ENCODE measurements at regions not wholly inside any gene's neighbourhood (a gene's known extent, or its start where the extent isn't known, plus 50 kb on each side); places are given as distances from the start of the nearest gene placed in this dataset.
"Not testable (repeated sequence)": the region's sequence is repeated elsewhere in the genome, so short reads cannot be mapped to it uniquely, and the experiment has no call there.

- Mint-ChIP-seq H3K4me3 (no peak overlapping the region), H3K4me1 (no peaks in the 10 kb centered on the region), H3K36me3 (no peaks in the 10 kb centered on the region), H3K27me3 (peaks cover 1% of the 10 kb centered on the region), H3K27ac (no peak overlapping the region), H3K9me3 (no peaks in the 10 kb centered on the region)
Measured at GRCh38 chr2:57677296-57677695, 369.3 kb upstream of the VRK2 start.

- Mint-ChIP-seq H3K27me3 (peaks cover 3% of the 10 kb centered on the region), H3K27ac (no peak overlapping the region), H3K36me3 (no peaks in the 10 kb centered on the region), H3K4me3 (no peak overlapping the region), H3K4me1 (no peaks in the 10 kb centered on the region), H3K9me3 (peaks cover 6% of the 10 kb centered on the region)
Measured at GRCh38 chr2:57681650-57682049, 365.0 kb upstream of the VRK2 start.

DNA sequence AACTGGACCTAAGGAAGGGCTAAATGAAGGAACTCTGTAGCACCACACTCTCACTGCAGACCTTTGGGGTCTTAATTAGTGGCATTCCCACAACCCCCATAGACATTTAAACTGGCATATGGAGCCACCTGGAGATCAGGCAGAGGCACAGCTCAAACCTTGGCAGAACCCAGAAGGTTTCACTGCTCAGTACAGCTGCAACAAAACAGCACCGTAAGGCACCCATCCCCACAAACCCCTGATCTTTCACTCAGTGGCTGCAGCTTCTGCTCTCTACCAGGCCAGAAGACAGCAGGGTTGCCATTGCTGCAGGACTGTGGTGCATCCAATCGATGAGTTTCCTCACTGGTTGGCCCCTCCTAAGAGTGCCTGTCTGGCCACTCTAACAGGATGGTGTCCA lies 361.6 kb upstream of the VRK2 start:
- Mint-ChIP-seq H3K4me3 (no peak overlapping the region), H3K36me3 (peaks cover 1% of the 10 kb centered on the region), H3K27ac (no peak overlapping the region), H3K4me1 (no peaks in the 10 kb centered on the region), H3K9me3 (peaks cover 31% of the 10 kb centered on the region), H3K27me3 (peaks cover 3% of the 10 kb centered on the region)

GRCh38 chr2:57692395-57692794 lies 354.2 kb upstream of the VRK2 start:
- Mint-ChIP-seq H3K4me1 (no peaks in the 10 kb centered on the region), H3K27me3 (no peaks in the 10 kb centered on the region), H3K4me3 (no peak overlapping the region), H3K9me3 (peaks cover 26% of the 10 kb centered on the region), H3K36me3 (peaks cover 1% of the 10 kb centered on the region), H3K27ac (no peak overlapping the region)

DNA sequence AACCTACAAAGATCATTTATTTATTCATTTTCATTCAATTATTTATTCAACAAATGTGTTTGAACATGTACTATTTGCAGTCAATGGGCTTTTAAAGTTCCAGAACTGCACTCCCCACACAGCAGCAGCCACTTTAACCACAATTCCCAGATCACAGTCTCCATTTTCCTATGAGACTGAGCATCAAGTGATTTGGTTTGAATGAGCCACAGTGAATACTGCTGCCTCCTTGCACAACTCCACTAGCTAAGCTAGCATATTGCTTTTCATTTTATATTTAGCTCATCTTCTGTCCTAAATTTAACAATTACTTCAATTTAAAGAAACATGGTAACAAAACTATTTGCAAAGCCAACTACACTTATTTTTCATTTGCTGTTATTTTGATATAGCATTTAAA lies 353.4 kb upstream of the VRK2 start:
- no peak overlapping the region for H3K27ac Mint-ChIP-seq
- no peaks in the 10 kb centered on the region for H3K27me3 Mint-ChIP-seq
- no peak overlapping the region for H3K4me3 Mint-ChIP-seq
- H3K9me3 Mint-ChIP-seq = peaks cover 26% of the 10 kb centered on the region
- H3K36me3 Mint-ChIP-seq = peaks cover 1% of the 10 kb centered on the region
- no peaks in the 10 kb centered on the region for H3K4me1 Mint-ChIP-seq

- Mint-ChIP-seq H3K9me3 (peaks cover 20% of the 10 kb centered on the region), H3K27me3 (no peaks in the 10 kb centered on the region), H3K4me3 (no peak overlapping the region), H3K27ac (no peak overlapping the region), H3K4me1 (no peaks in the 10 kb centered on the region), H3K36me3 (peaks cover 1% of the 10 kb centered on the region)
Measured at GRCh38 chr2:57693965-57694364, 352.6 kb upstream of the VRK2 start.

- H3K36me3 Mint-ChIP-seq = no peaks in the 10 kb centered on the region
- no peaks in the 10 kb centered on the region for H3K4me1 Mint-ChIP-seq
- H3K27ac Mint-ChIP-seq = no peak overlapping the region
- H3K27me3 Mint-ChIP-seq = no peaks in the 10 kb centered on the region
- no peak overlapping the region for H3K4me3 Mint-ChIP-seq
- peaks cover 4% of the 10 kb centered on the region for H3K9me3 Mint-ChIP-seq
Measured at GRCh38 chr2:57696016-57696415, 350.6 kb upstream of the VRK2 start.

DNA sequence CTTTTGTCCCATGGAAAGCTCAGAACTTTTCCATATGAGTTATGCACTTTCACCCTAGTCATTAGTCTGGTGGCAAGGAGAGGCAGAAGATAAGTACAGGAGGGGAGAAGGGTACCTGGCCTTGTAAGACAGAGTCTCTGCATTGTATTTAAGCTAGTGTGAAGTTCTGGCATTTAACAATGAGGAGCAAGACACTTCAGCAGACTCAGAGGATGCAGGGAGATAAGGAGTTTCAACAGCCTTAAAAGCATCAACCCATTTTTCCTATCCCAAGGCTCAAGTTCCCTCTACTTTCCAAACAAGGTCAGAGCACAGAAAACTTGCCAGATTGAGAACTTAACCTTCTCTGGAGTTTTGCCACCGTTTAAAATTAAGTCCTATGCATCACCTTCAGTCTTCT lies 348.2 kb upstream of the VRK2 start:
- Mint-ChIP-seq H3K27ac (no peak overlapping the region), H3K4me3 (no peak overlapping the region), H3K27me3 (no peaks in the 10 kb centered on the region)

DNA sequence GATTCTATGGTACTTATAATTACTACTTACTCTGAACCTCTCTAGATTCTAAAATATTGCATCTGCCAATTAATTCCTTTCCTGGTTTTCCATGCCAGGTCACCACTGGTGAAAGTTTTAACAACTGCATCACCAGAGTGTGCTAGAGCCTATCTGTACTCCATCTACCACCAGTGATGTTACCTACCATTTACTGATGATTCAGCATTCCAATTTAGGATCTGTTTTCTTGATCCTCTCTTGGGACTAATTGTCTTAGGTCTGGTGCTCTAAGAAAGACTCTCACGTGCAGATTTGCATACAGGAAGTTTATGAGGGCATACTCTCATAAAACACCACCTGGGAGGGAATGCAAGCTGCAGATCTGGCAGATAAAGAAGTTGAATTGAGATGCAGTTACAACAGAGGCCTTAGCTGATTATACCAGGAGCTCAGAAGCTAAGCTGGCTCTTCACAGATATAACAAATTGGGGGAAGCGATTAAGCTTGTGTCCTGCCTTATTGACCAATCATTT lies 347.6 kb upstream of the VRK2 start:
- Mint-ChIP-seq H3K27me3 (no peaks in the 10 kb centered on the region), H3K4me1 (no peaks in the 10 kb centered on the region), H3K36me3 (no peaks in the 10 kb centered on the region), H3K4me3 (no peak overlapping the region), H3K9me3 (no peaks in the 10 kb centered on the region), H3K27ac (no peak overlapping the region)

More for the DNA sequence above, 348.2 kb upstream of the VRK2 start:
- Mint-ChIP-seq H3K9me3 (no peaks in the 10 kb centered on the region), H3K36me3 (no peaks in the 10 kb centered on the region), H3K4me1 (no peaks in the 10 kb centered on the region)

DNA sequence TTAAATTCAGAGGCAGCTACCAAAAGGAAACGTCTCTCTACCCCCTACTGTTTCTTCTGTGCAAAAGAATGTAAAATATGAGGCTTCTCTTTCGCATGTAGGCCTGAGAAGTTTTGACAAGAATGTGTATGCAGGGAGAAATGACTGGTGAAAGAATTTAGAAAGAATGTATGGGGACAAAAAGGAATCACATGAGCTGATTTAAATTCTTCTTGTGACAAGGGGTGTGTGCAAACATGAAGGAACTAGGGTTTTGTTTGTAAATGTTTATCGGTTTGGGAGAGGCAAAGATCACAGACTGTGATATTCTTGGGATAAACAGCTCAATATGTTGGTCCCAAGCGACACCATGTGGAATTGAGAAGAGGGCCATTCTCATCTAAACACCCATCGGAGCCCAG lies 345.2 kb upstream of the VRK2 start:
- no peaks in the 10 kb centered on the region for H3K9me3 Mint-ChIP-seq
- no peaks in the 10 kb centered on the region for H3K4me1 Mint-ChIP-seq
- H3K36me3 Mint-ChIP-seq = no peaks in the 10 kb centered on the region
- no peak overlapping the region for H3K27ac Mint-ChIP-seq
- no peak overlapping the region for H3K4me3 Mint-ChIP-seq
- no peaks in the 10 kb centered on the region for H3K27me3 Mint-ChIP-seq

DNA sequence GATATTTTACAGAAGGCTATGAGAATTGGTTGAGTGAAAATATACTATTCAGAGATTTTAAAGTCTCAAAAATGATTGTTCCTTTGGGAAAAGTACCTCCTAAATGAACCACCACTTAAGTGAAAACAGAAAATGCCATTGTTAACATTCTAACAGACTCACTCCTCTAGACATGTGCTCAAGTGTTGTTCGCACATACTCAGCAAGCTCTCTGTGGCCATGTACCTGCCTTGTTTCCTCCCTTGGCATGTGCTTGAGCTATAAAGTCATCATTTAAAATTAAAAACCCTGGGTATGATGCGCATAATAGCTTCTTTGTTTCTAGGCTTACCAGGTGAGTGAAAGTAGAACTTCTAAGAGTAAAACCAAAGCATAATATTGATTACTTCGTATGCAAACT lies 343.2 kb upstream of the VRK2 start:
- H3K27me3 Mint-ChIP-seq = no peaks in the 10 kb centered on the region
- H3K4me3 Mint-ChIP-seq = no peak overlapping the region
- no peaks in the 10 kb centered on the region for H3K36me3 Mint-ChIP-seq
- H3K27ac Mint-ChIP-seq = no peak overlapping the region
- no peaks in the 10 kb centered on the region for H3K4me1 Mint-ChIP-seq
- no peaks in the 10 kb centered on the region for H3K9me3 Mint-ChIP-seq

DNA sequence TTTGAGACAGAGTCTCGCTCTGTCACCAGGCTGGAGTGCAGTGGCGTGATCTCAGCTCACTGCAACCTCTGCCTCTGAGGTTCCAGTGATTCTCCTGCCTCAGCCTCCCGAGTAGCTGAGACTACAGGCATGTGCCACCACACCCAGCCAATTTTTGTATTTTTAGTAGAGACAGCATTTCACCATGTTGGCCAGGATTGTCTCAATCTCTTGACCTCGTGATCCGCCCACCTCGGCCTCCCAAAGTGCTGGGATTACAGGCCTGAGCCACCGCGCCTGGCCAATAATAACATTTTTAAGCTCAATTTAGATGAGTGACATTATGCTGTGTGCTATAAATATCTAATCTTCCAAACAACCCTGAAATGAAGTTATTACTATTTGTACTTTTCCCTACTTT lies 338.8 kb upstream of the VRK2 start:
- H3K9me3 Mint-ChIP-seq, H3K4me3 Mint-ChIP-seq, H3K36me3 Mint-ChIP-seq, H3K27ac Mint-ChIP-seq, H3K4me1 Mint-ChIP-seq, H3K27me3 Mint-ChIP-seq: not testable (repeated sequence)

GRCh38 chr2:57711991-57712390 lies 334.6 kb upstream of the VRK2 start:
- Mint-ChIP-seq H3K4me3 (no peak overlapping the region), H3K27me3 (no peaks in the 10 kb centered on the region), H3K4me1 (no peaks in the 10 kb centered on the region), H3K27ac (no peak overlapping the region), H3K9me3 (no peaks in the 10 kb centered on the region), H3K36me3 (no peaks in the 10 kb centered on the region)

DNA sequence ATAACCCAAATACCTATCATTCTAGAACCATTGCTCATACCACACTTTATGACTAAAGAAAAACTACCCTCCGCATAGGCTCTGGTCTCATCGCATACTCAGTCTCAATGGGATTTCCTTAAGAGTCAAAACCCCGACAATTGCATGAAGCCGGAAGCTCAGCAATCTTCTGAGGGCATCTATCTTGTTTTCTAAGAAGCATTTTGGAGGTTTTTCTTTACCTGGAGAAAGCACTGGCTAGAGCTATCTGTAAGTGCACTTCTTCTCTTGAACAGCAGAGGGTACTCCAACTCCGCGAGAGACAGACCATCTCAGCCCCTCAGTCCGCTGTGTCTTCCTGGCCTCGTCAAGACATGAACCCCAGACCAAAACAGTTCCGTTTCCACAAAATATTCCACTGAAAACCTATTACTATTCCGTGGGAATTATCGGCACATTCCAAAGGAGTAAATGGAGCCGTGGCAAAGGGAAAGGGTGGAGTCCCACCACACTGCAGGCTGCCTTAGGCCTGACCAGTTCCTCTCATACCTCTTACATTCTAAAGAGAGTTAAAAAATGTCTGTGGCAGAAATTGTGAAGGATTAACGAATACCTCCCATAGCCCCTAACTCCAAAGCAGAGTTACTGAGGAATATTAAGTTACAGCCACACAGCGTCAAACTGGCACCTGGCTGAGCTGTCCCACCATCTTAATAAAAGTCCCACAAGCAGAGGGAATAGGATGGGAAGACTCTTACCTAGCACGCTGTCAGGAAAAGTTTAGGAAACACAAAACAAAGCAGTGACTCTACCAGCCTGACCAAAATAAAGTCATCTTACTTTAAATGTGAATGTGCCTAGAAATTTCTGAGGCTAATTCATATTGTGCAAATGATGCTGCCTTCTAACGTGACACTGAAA lies 325.6 kb upstream of the VRK2 start:
- peaks cover 1% of the 10 kb centered on the region for H3K27me3 Mint-ChIP-seq
- H3K27ac Mint-ChIP-seq = no peak overlapping the region
- no peak overlapping the region for H3K4me3 Mint-ChIP-seq
- no peaks in the 10 kb centered on the region for H3K9me3 Mint-ChIP-seq
- no peaks in the 10 kb centered on the region for H3K36me3 Mint-ChIP-seq
- H3K4me1 Mint-ChIP-seq = peaks cover 5% of the 10 kb centered on the region

GRCh38 chr2:57725337-57725947 lies 321.2 kb upstream of the VRK2 start:
- Mint-ChIP-seq H3K36me3 (no peaks in the 10 kb centered on the region), H3K4me1 (peaks cover 5% of the 10 kb centered on the region)

DNA sequence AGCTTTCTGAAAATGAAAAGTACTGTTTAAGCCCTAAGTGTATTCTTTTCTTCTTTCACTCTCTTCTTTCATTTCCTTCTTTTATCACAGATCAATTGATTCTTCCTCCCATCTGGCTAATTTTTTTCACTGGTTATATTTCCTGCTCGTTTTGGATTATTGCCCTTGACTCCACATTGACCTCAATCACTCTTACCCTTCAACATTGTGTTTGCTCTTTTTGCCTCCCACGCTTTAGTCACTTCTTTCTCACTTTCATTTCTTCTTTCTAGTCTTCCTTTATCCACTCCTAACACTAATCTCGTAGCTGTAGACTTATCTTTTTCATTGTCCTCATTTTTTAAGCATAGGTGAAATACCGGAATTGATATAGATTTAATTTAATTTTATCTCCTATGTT lies 320.3 kb upstream of the VRK2 start:
- Mint-ChIP-seq H3K4me3 (no peak overlapping the region), H3K36me3 (no peaks in the 10 kb centered on the region), H3K27me3 (no peaks in the 10 kb centered on the region), H3K27ac (no peak overlapping the region), H3K9me3 (no peaks in the 10 kb centered on the region), H3K4me1 (no peaks in the 10 kb centered on the region)

More at GRCh38 chr2:57725337-57725947, 321.2 kb upstream of the VRK2 start:
- H3K9me3 Mint-ChIP-seq = no peaks in the 10 kb centered on the region
- H3K27me3 Mint-ChIP-seq = no peaks in the 10 kb centered on the region
- no peak overlapping the region for H3K4me3 Mint-ChIP-seq
- no peak overlapping the region for H3K27ac Mint-ChIP-seq

All from activated naive CD4-positive, alpha-beta T cell treated with anti-CD3 and anti-CD28 coated beads, Interleukin-2, amount 50 U/mL, for 24 hours (primary cell).